ENCODE measurements at regions not wholly inside any gene's neighbourhood (a gene's known extent, or its start where the extent isn't known, plus 50 kb on each side); places are given as distances from the start of the nearest gene placed in this dataset.

- no peak overlapping the region for H3K4me2 ChIP-seq (ENCODE audit: low read length)
- CTCF ChIA-PET (ENCODE audit: unreplicated experiment), result no interaction called here
- H4K20me1 ChIP-seq (ENCODE audit: insufficient read depth, low read length), result no peaks in the 10 kb centered on the region
- no peaks in the 10 kb centered on the region for H3K79me2 ChIP-seq (ENCODE audit: insufficient read depth, low read depth, low read length)
- TF ChIP-seq EZH2phosphoT487 (IDR thresholded peaks at IDR 0.05; ENCODE audit: borderline replicate concordance, low read depth, low read length), result no peak
- no peak for TF ChIP-seq CTCF (conservative IDR thresholded peaks at IDR 0.05; ENCODE audit: low read length)
- no peaks in the 10 kb centered on the region for H3K36me3 ChIP-seq (ENCODE audit: insufficient read depth, low read length)
- no peaks in the 10 kb centered on the region for H3K4me1 ChIP-seq (ENCODE audit: insufficient read depth, low read length, poor library complexity, severe bottlenecking)
- H3K4me3 ChIP-seq (ENCODE audit: low read depth, low read length, poor library complexity, severe bottlenecking), result no peak overlapping the region
- DNase-seq (ENCODE audit: low spot score), result no peak
- H2AFZ ChIP-seq (ENCODE audit: low read length), result no peak overlapping the region
- H3K27ac ChIP-seq (ENCODE audit: low read depth, low read length, poor library complexity, severe bottlenecking), result no peak overlapping the region
- no TSS peak for BruUV-seq (replicated peaks)
- H3K9me2 ChIP-seq (ENCODE audit: insufficient read depth, low read length), result no peaks in the 10 kb centered on the region
- H3K9me3 ChIP-seq (ENCODE audit: low read length), result no peaks in the 10 kb centered on the region
- POLR2A ChIA-PET, result interaction anchor here (0.6 to 1.4 kb wide), 7 partner anchors 11 to 517 kb away, joined by 3 to 7 read pairs (median 4); no protein-coding TSS in a partner anchor
- intact Hi-C loops (cut with micrococcal nuclease; ENCODE audit: unreplicated experiment), result no loop called here
Observed at GRCh38 chr3:141425523-141426233, 57.4 kb downstream of the ZBTB38 start.

- ChIA-PET POLR2A (interaction anchor here (0.6 to 1.4 kb wide), 7 partner anchors 10 to 109 kb away, joined by 3 to 7 read pairs (median 3); no protein-coding TSS in a partner anchor), CTCF (ENCODE audit: unreplicated experiment) (no interaction called here)
- no peaks in the 10 kb centered on the region for H4K20me1 ChIP-seq (ENCODE audit: insufficient read depth, low read length)
- H3K79me2 ChIP-seq (ENCODE audit: insufficient read depth, low read depth, low read length), result no peaks in the 10 kb centered on the region
- no peak for TF ChIP-seq CTCF (conservative IDR thresholded peaks at IDR 0.05; ENCODE audit: low read length)
- TF ChIP-seq EZH2phosphoT487 (IDR thresholded peaks at IDR 0.05; ENCODE audit: borderline replicate concordance, low read depth, low read length), result no peak
- H3K4me2 ChIP-seq (ENCODE audit: low read length), result no peak overlapping the region
- H3K27ac ChIP-seq (ENCODE audit: low read depth, low read length, poor library complexity, severe bottlenecking), result no peak overlapping the region
- no TSS peak for BruUV-seq (replicated peaks)
- DNase-seq (ENCODE audit: low spot score), result no peak
- H3K9me2 ChIP-seq (ENCODE audit: insufficient read depth, low read length), result no peaks in the 10 kb centered on the region
- no peaks in the 10 kb centered on the region for H3K36me3 ChIP-seq (ENCODE audit: insufficient read depth, low read length)
- no peaks in the 10 kb centered on the region for H3K4me1 ChIP-seq (ENCODE audit: insufficient read depth, low read length, poor library complexity, severe bottlenecking)
- no peak overlapping the region for H2AFZ ChIP-seq (ENCODE audit: low read length)
- H3K4me3 ChIP-seq (ENCODE audit: low read depth, low read length, poor library complexity, severe bottlenecking), result no peak overlapping the region
- intact Hi-C loops (cut with micrococcal nuclease; ENCODE audit: unreplicated experiment), result no loop called here
- no peaks in the 10 kb centered on the region for H3K9me3 ChIP-seq (ENCODE audit: low read length)
Observed at GRCh38 chr3:141426404-141427034, 58.2 kb downstream of the ZBTB38 start.

GRCh38 chr3:141427764-141428163 lies 59.1 kb upstream of the RASA2 start:
- Histone ChIP-seq H3K4me2 (ENCODE audit: low read length) (no peak overlapping the region), H2AFZ (ENCODE audit: low read length) (no peak overlapping the region), H3K9me3 (ENCODE audit: low read length) (no peaks in the 10 kb centered on the region), H3K9me2 (ENCODE audit: insufficient read depth, low read length) (no peaks in the 10 kb centered on the region), H3K79me2 (ENCODE audit: insufficient read depth, low read depth, low read length) (no peaks in the 10 kb centered on the region), H3K27ac (ENCODE audit: low read depth, low read length, poor library complexity, severe bottlenecking) (no peak overlapping the region), H3K36me3 (ENCODE audit: insufficient read depth, low read length) (no peaks in the 10 kb centered on the region), H4K20me1 (ENCODE audit: insufficient read depth, low read length) (no peaks in the 10 kb centered on the region), H3K4me1 (ENCODE audit: insufficient read depth, low read length, poor library complexity, severe bottlenecking) (no peaks in the 10 kb centered on the region), H3K4me3 (ENCODE audit: low read depth, low read length, poor library complexity, severe bottlenecking) (no peak overlapping the region)
- BruUV-seq (replicated peaks), result no TSS peak
- TF ChIP-seq EZH2phosphoT487 (IDR thresholded peaks at IDR 0.05; ENCODE audit: borderline replicate concordance, low read depth, low read length) (no peak), CTCF (conservative IDR thresholded peaks at IDR 0.05; ENCODE audit: low read length) (no peak)
- intact Hi-C loops (cut with micrococcal nuclease; ENCODE audit: unreplicated experiment), result no loop called here
- POLR2A ChIA-PET, result no interaction called here
- CTCF ChIA-PET (ENCODE audit: unreplicated experiment), result interaction anchor here (1.5 kb wide), 1 partner anchor 14 kb away, joined by 4 read pairs; no protein-coding TSS in a partner anchor
- no peak for DNase-seq (ENCODE audit: low spot score)

All from OCI-LY7 (cell line).